WTC11 (cell line): ENCODE measurements at regions not wholly inside any gene's neighbourhood (a gene's known extent, or its start where the extent isn't known, plus 50 kb on each side); places are given as distances from the start of the nearest gene placed in this dataset.

Source experiments
- ATAC-seq: fragments of 200-7000 bp; cut with Tn5 transposase; 2 replicates; pipeline ENCODE4 v1.10.0; 2021; ENCODE audit warnings: mild to moderate bottlenecking, moderate library complexity
- CTCF ChIA-PET: fragments of 300-600 bp; sonication (Branson Sonifier 250); formaldehyde crosslinking; loops from one replicate; lab custom pipeline; 2021; ENCODE audit warnings: antibody characterized with exemption; lab: Charles Lee
- POLR2A ChIA-PET: fragments of 350-600 bp; sonication (Branson Sonifier 250); formaldehyde crosslinking; loops from one replicate; lab custom pipeline; 2021; ENCODE audit warnings: antibody characterized with exemption; lab: Charles Lee
- DNase-seq: peaks from one replicate; pipeline ENCODE4 v3.0.0; 2021; ENCODE audit warnings: low spot score
- H3K27ac Mint-ChIP-seq: 2 replicates; pipeline ENCODE4 v1.8.0; 2021; ENCODE audit warnings: mixed read lengths
- H3K27me3 Mint-ChIP-seq: 2 replicates; pipeline ENCODE4 v1.8.0; 2021; ENCODE audit warnings: low read depth, mild to moderate bottlenecking, moderate library complexity, mixed read lengths
- H3K36me3 Mint-ChIP-seq: 2 replicates; pipeline ENCODE4 v1.8.0; 2021; ENCODE audit warnings: mixed read lengths
- H3K4me1 Mint-ChIP-seq: 2 replicates; pipeline ENCODE4 v1.8.0; 2022; ENCODE audit warnings: mixed read lengths
- H3K4me3 Mint-ChIP-seq: 2 replicates; pipeline ENCODE4 v1.8.0; 2021; ENCODE audit warnings: mild to moderate bottlenecking, moderate library complexity, mixed read lengths
- H3K9me3 Mint-ChIP-seq: 2 replicates; pipeline ENCODE4 v1.8.0; 2021; ENCODE audit warnings: mixed read lengths
- ATF1 ChIP-seq: sonication (generic); formaldehyde crosslinking; IDR thresholded peaks from 2 replicates; pipeline ENCODE4 v1.8.1; 2023; ENCODE audit warnings: mild to moderate bottlenecking, moderate library complexity, missing genetic modification reagents
- ATF3 ChIP-seq: sonication (generic); formaldehyde crosslinking; conservative IDR thresholded peaks from 2 replicates; pipeline ENCODE4 v1.8.1; 2022; ENCODE audit warnings: mild to moderate bottlenecking, missing genetic modification reagents
- CBFB ChIP-seq: sonication (generic); formaldehyde crosslinking; IDR thresholded peaks from 2 replicates; pipeline ENCODE4 v1.8.1; 2022; ENCODE audit warnings: mild to moderate bottlenecking, low read depth, missing genetic modification reagents
- E2F5 ChIP-seq: sonication (generic); formaldehyde crosslinking; IDR thresholded peaks from 2 replicates; pipeline ENCODE4 v1.8.1; 2022; ENCODE audit warnings: mild to moderate bottlenecking, moderate library complexity, missing genetic modification reagents
- EMX1 ChIP-seq: fragments of 250-450 bp; sonication (Bioruptor Pico); IDR thresholded peaks from 2 replicates; pipeline ENCODE4 v1.8.0; 2021; ENCODE audit warnings: mild to moderate bottlenecking
- ETV6 ChIP-seq: sonication (generic); formaldehyde crosslinking; IDR thresholded peaks from 2 replicates; pipeline ENCODE4 v1.8.1; 2022; ENCODE audit warnings: mild to moderate bottlenecking, missing genetic modification reagents
- GTF2I ChIP-seq: fragments of 250-450 bp; sonication (Bioruptor Pico); conservative IDR thresholded peaks from 2 replicates; pipeline ENCODE4 v1.4.0; 2021; ENCODE audit warnings: mild to moderate bottlenecking
- JUN ChIP-seq: sonication (generic); formaldehyde crosslinking; IDR thresholded peaks from 2 replicates; pipeline ENCODE4 v1.8.0; 2023; ENCODE audit warnings: mild to moderate bottlenecking, missing genetic modification reagents
- KAT7 ChIP-seq: sonication (generic); formaldehyde crosslinking; IDR thresholded peaks from 2 replicates; pipeline ENCODE4 v1.8.1; 2023; ENCODE audit warnings: missing genetic modification reagents, mild to moderate bottlenecking, borderline replicate concordance
- MYBL2 ChIP-seq: sonication (generic); formaldehyde crosslinking; IDR thresholded peaks from 2 replicates; pipeline ENCODE4 v1.8.1; 2023; ENCODE audit warnings: mild to moderate bottlenecking, moderate library complexity, missing genetic modification reagents
- NR1H2 ChIP-seq: sonication (generic); formaldehyde crosslinking; IDR thresholded peaks from 2 replicates; pipeline ENCODE4 v1.9.0; 2021; ENCODE audit warnings: mild to moderate bottlenecking, moderate library complexity, missing genetic modification reagents
- NR2C2 ChIP-seq: sonication (generic); formaldehyde crosslinking; IDR thresholded peaks from 2 replicates; pipeline ENCODE4 v1.8.0; 2022; ENCODE audit warnings: mild to moderate bottlenecking, missing genetic modification reagents
- NR3C1 ChIP-seq: sonication (generic); formaldehyde crosslinking; conservative IDR thresholded peaks from 2 replicates; pipeline ENCODE4 v1.8.1; 2023; ENCODE audit warnings: low read depth, mild to moderate bottlenecking, missing genetic modification reagents
- TEAD4 ChIP-seq: sonication (generic); formaldehyde crosslinking; IDR thresholded peaks from 2 replicates; pipeline ENCODE4 v1.8.0; 2022; ENCODE audit warnings: mild to moderate bottlenecking, missing genetic modification reagents
- USF2 ChIP-seq: sonication (generic); formaldehyde crosslinking; IDR thresholded peaks from 2 replicates; pipeline ENCODE4 v1.8.1; 2023; ENCODE audit warnings: mild to moderate bottlenecking, missing genetic modification reagents, moderate library complexity
- ZNF219 ChIP-seq: sonication (generic); formaldehyde crosslinking; IDR thresholded peaks from 2 replicates; pipeline ENCODE4 v1.8.0; 2023; ENCODE audit warnings: missing genetic modification reagents, mild to moderate bottlenecking, borderline replicate concordance
- ZNF281 ChIP-seq: sonication (generic); formaldehyde crosslinking; IDR thresholded peaks from 2 replicates; pipeline ENCODE4 v1.8.0; 2023; ENCODE audit warnings: mild to moderate bottlenecking, missing genetic modification reagents
- ZNF512 ChIP-seq: sonication (generic); formaldehyde crosslinking; IDR thresholded peaks from 2 replicates; pipeline ENCODE4 v1.8.1; 2022; ENCODE audit warnings: missing genetic modification reagents, borderline replicate concordance
- ZNF671 ChIP-seq: fragments of 250-450 bp; sonication (Bioruptor Pico); IDR thresholded peaks from 2 replicates; pipeline ENCODE4 v1.8.0; 2021; ENCODE audit warnings: mild to moderate bottlenecking

- Mint-ChIP-seq H3K9me3 (no peaks in the 10 kb centered on the region), H3K4me1 (peaks cover 12% of the 10 kb centered on the region), H3K4me3 (no peak overlapping the region), H3K27me3 (no peaks in the 10 kb centered on the region), H3K36me3 (no peaks in the 10 kb centered on the region), H3K27ac (no peak overlapping the region)
- DNase-seq (no peak), ATAC-seq (no peak)
- POLR2A ChIA-PET, result no interaction called here
- TF ChIP-seq KAT7 (CRISPR knock-in tag), result no peak
- no peak for TF ChIP-seq EMX1
- TF ChIP-seq TEAD4, result no peak
- TF ChIP-seq CBFB (CRISPR knock-in tag), result no peak
- TF ChIP-seq NR2C2 (CRISPR knock-in tag), result no peak
- no peak for TF ChIP-seq ETV6
- no peak for TF ChIP-seq ZNF512
- no peak for TF ChIP-seq ATF3 (CRISPR knock-in tag)
- no peak for TF ChIP-seq MYBL2 (CRISPR knock-in tag)
- TF ChIP-seq NR1H2 (CRISPR knock-in tag), result no peak
- TF ChIP-seq ZNF219 (CRISPR knock-in tag), result no peak
- TF ChIP-seq ZNF671 (CRISPR knock-in tag), result no peak
- no peak for TF ChIP-seq ZNF281 (CRISPR knock-in tag)
- no peak for TF ChIP-seq GTF2I (CRISPR knock-in tag)
- CTCF ChIA-PET, result interaction anchor here (2.1 kb wide), 1 partner anchor 216 kb away, joined by 5 read pairs; no protein-coding TSS in a partner anchor
Measured at GRCh38 chr3:147620906-147621305, 211.7 kb downstream of the ZIC1 start.

GRCh38 chr3:147630921-147631415 is 221.8 kb downstream of the ZIC1 start:
- CTCF ChIA-PET, result interaction anchor here (1.1 kb wide), 1 partner anchor 247 kb away, joined by 5 read pairs; no protein-coding TSS in a partner anchor
- 0 out of 2 replicates have a peak, but pooled peaks cover 6% of the 10 kb centered on the region for H3K36me3 Mint-ChIP-seq
- no peak overlapping the region for H3K27ac Mint-ChIP-seq
- H3K4me1 Mint-ChIP-seq, result no peaks in the 10 kb centered on the region
- H3K27me3 Mint-ChIP-seq, result no peaks in the 10 kb centered on the region
- no peak for TF ChIP-seq NR3C1
- no peak for TF ChIP-seq ATF1 (CRISPR knock-in tag)
- no peak for TF ChIP-seq E2F5
- TF ChIP-seq JUN (CRISPR knock-in tag), result no peak
- no peak for TF ChIP-seq CBFB (CRISPR knock-in tag)
- no peak for TF ChIP-seq USF2 (CRISPR knock-in tag)
- DNase-seq (no peak), ATAC-seq (no peak)
- POLR2A ChIA-PET, result no interaction called here
- H3K9me3 Mint-ChIP-seq, result peaks cover 16% of the 10 kb centered on the region
- H3K4me3 Mint-ChIP-seq, result no peak overlapping the region
